HEK293 (cell line): ENCODE measurements at regions not wholly inside any gene's neighbourhood (a gene's known extent, or its start where the extent isn't known, plus 50 kb on each side); places are given as distances from the start of the nearest gene placed in this dataset.

ENCODE experiments used
- CTCF ChIA-PET: fragments of 350-600 bp; formaldehyde crosslinking; extraction: SDS; loops from one replicate; lab custom pipeline; 2021; ENCODE audit warnings: antibody characterized with exemption; lab: Yijun Ruan, JAX
- POLR2A ChIA-PET: fragments of 300-600 bp; formaldehyde crosslinking; extraction: SDS; loops from one replicate; lab custom pipeline; 2020; ENCODE audit warnings: antibody characterized with exemption, inconsistent platforms; lab: Yijun Ruan, JAX
- H3K27ac ChIP-seq: fragments of 200-500 bp; sonication (Bioruptor generic); 2 replicates; pipeline ENCODE4 v1.5.1; 2014; ENCODE audit warnings: low read depth, low read length, control low read depth, inconsistent platforms; ENCODE audit errors: extremely low read depth
- H3K36me3 ChIP-seq, 2 experiments: fragments of 200-500 bp in 1 of 2; sonication (Bioruptor generic) in 1 of 2; 1 replicate in 1 of 2; 2 replicates in 1 of 2; pipeline ENCODE4 v1.5.1; 2014 to 2017; ENCODE audit warnings: inconsistent platforms in 2 of 2, low read length in 2 of 2; ENCODE audit not compliant: control insufficient read depth in 2 of 2, insufficient read depth in 1 of 2
- H3K4me1 ChIP-seq: fragments of 200-500 bp; sonication (Bioruptor generic); 2 replicates; pipeline ENCODE4 v1.5.1; 2014; ENCODE audit warnings: mild to moderate bottlenecking, low read length, inconsistent platforms; ENCODE audit not compliant: control insufficient read depth, insufficient read depth
- H3K4me3 ChIP-seq: 2 replicates; pipeline ENCODE4 v1.5.1; 2011; ENCODE audit warnings: low read depth, mild to moderate bottlenecking, control low read depth, low read length, moderate library complexity
- H3K9me3 ChIP-seq: fragments of 200-500 bp; sonication (Bioruptor generic); 2 replicates; pipeline ENCODE4 v1.5.1; 2014; ENCODE audit warnings: low read depth, low read length, inconsistent platforms; ENCODE audit not compliant: control insufficient read depth, insufficient read depth
- GLIS1 ChIP-seq: fragments of 450-650 bp; formaldehyde crosslinking; IDR thresholded peaks from 2 replicates; pipeline ENCODE4 v1.5.1; 2016; ENCODE audit warnings: missing biosample characterization, missing genetic modification characterization
- HOXC10 ChIP-seq: sonication (generic); formaldehyde crosslinking; IDR thresholded peaks from 2 replicates; pipeline ENCODE4 v1.8.1; 2023; ENCODE audit warnings: mild to moderate bottlenecking, missing genetic modification reagents
- KLF1 ChIP-seq: fragments of 450-650 bp; formaldehyde crosslinking; IDR thresholded peaks from 2 replicates; pipeline ENCODE4 v1.5.1; 2016; ENCODE audit warnings: missing biosample characterization, missing genetic modification characterization
- SP7 ChIP-seq: fragments of 450-650 bp; formaldehyde crosslinking; IDR thresholded peaks from 2 replicates; pipeline ENCODE4 v1.5.1; 2016; ENCODE audit warnings: missing biosample characterization, missing genetic modification characterization
- YY2 ChIP-seq: fragments of 450-650 bp; formaldehyde crosslinking; IDR thresholded peaks from 2 replicates; pipeline ENCODE4 v1.5.1; 2016; ENCODE audit warnings: missing biosample characterization, missing genetic modification characterization
- ZBTB48 ChIP-seq: fragments of 450-650 bp; formaldehyde crosslinking; IDR thresholded peaks from 2 replicates; pipeline ENCODE4 v1.5.1; 2016; ENCODE audit warnings: missing biosample characterization, missing genetic modification characterization
- ZBTB8A ChIP-seq: fragments of 450-650 bp; formaldehyde crosslinking; IDR thresholded peaks from 2 replicates; pipeline ENCODE4 v1.5.1; 2016; ENCODE audit warnings: missing biosample characterization, missing genetic modification characterization
- ZFP41 ChIP-seq: fragments of 450-650 bp; formaldehyde crosslinking; IDR thresholded peaks from 2 replicates; pipeline ENCODE4 v1.5.1; 2016; ENCODE audit warnings: missing biosample characterization, missing genetic modification characterization, borderline replicate concordance
- ZNF121 ChIP-seq: fragments of 450-650 bp; formaldehyde crosslinking; IDR thresholded peaks from 2 replicates; pipeline ENCODE4 v1.5.1; 2016; ENCODE audit warnings: missing biosample characterization, missing genetic modification characterization
- ZNF133 ChIP-seq: fragments of 450-650 bp; formaldehyde crosslinking; IDR thresholded peaks from 2 replicates; pipeline ENCODE4 v1.5.1; 2016; ENCODE audit warnings: missing biosample characterization, missing genetic modification characterization
- ZNF155 ChIP-seq: fragments of 450-650 bp; formaldehyde crosslinking; IDR thresholded peaks from 2 replicates; pipeline ENCODE4 v1.5.1; 2016; ENCODE audit warnings: missing biosample characterization, missing genetic modification characterization
- ZNF16 ChIP-seq: fragments of 450-650 bp; formaldehyde crosslinking; IDR thresholded peaks from 2 replicates; pipeline ENCODE4 v1.5.1; 2016; ENCODE audit warnings: low read depth, missing biosample characterization, missing genetic modification characterization
- ZNF354C ChIP-seq: fragments of 450-650 bp; formaldehyde crosslinking; IDR thresholded peaks from 2 replicates; pipeline ENCODE4 v1.5.1; 2016; ENCODE audit warnings: missing biosample characterization, missing genetic modification characterization, low read depth, borderline replicate concordance
- ZNF501 ChIP-seq: fragments of 450-650 bp; formaldehyde crosslinking; IDR thresholded peaks from 2 replicates; pipeline ENCODE4 v1.5.1; 2016; ENCODE audit warnings: missing biosample characterization, missing genetic modification characterization
- ZNF510 ChIP-seq: fragments of 450-650 bp; formaldehyde crosslinking; IDR thresholded peaks from 2 replicates; pipeline ENCODE4 v1.5.1; 2018; ENCODE audit warnings: mild to moderate bottlenecking, missing genetic modification characterization, missing biosample characterization; ENCODE audit not compliant: insufficient replicate concordance
- ZNF514 ChIP-seq: fragments of 450-650 bp; formaldehyde crosslinking; IDR thresholded peaks from 2 replicates; pipeline ENCODE4 v1.5.1; 2016; ENCODE audit warnings: missing biosample characterization, missing genetic modification characterization
- ZNF610 ChIP-seq: fragments of 450-650 bp; formaldehyde crosslinking; IDR thresholded peaks from 2 replicates; pipeline ENCODE4 v1.5.1; 2016; ENCODE audit warnings: missing biosample characterization, missing genetic modification characterization, borderline replicate concordance
- ZNF677 ChIP-seq: fragments of 450-650 bp; IDR thresholded peaks from 2 replicates; pipeline ENCODE4 v1.5.0; 2018; ENCODE audit warnings: missing biosample characterization, mild to moderate bottlenecking, missing genetic modification characterization, moderate library complexity
- ZNF791 ChIP-seq: fragments of 450-650 bp; formaldehyde crosslinking; IDR thresholded peaks from 2 replicates; pipeline ENCODE4 v1.5.1; 2016; ENCODE audit warnings: missing biosample characterization, missing genetic modification characterization
- ZXDB ChIP-seq: fragments of 450-650 bp; formaldehyde crosslinking; IDR thresholded peaks from 2 replicates; pipeline ENCODE4 v1.5.1; 2016; ENCODE audit warnings: missing biosample characterization, missing genetic modification characterization
- TF ChIP-seq, protein P1 (sequence below): fragments of 450-650 bp; formaldehyde crosslinking; IDR thresholded peaks from 2 replicates; pipeline ENCODE4 v1.5.1; 2016; ENCODE audit warnings: missing biosample characterization, missing genetic modification characterization
- TF ChIP-seq, protein P2 (sequence below): fragments of 450-650 bp; IDR thresholded peaks from 2 replicates; pipeline ENCODE4 v1.5.1; 2018; ENCODE audit warnings: missing biosample characterization, mild to moderate bottlenecking, missing genetic modification characterization
- TF ChIP-seq, protein P3 (sequence below): fragments of 450-650 bp; formaldehyde crosslinking; IDR thresholded peaks from 2 replicates; pipeline ENCODE4 v1.5.1; 2016; ENCODE audit warnings: missing biosample characterization, missing genetic modification characterization
- TF ChIP-seq, protein P4 (sequence below): fragments of 450-650 bp; formaldehyde crosslinking; IDR thresholded peaks from 2 replicates; pipeline ENCODE4 v1.5.1; 2017; ENCODE audit warnings: missing biosample characterization, missing genetic modification characterization

DNA sequence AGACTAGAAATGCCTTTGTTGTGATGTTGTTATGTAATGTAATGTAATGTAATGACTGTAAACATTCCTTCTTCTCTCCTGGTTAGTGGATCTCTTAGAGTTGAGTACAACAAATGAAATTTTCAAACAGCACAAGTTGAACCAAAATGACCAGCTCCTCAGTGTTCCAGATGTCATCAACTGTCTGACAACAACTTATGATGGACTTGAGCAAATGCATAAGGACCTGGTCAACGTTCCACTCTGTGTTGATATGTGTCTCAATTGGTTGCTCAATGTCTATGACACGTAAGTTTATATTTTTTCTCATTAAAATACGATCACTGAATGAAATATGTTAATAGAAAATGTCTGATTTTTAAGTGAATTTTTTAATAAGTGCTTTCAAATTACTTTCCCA is 496.7 kb downstream of the UTRN start:
- TF ChIP-seq ZNF16: no peak
- TF ChIP-seq ZNF791: no peak
- TF ChIP-seq, protein P1, sequence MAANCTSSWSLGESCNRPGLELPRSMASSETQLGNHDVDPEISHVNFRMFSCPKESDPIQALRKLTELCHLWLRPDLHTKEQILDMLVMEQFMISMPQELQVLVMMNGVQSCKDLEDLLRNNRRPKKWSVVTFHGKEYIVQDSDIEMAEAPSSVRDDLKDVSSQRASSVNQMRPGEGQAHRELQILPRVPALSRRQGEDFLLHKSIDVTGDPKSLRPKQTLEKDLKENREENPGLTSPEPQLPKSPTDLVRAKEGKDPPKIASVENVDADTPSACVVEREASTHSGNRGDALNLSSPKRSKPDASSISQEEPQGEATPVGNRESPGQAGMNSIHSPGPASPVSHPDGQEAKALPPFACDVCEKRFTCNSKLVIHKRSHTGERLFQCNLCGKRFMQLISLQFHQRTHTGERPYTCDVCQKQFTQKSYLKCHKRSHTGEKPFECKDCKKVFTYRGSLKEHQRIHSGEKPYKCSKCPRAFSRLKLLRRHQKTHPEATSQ (tag by site-specific recombination): no peak
- no peak for TF ChIP-seq ZNF501 (tag by site-specific recombination)
- TF ChIP-seq, protein P2, sequence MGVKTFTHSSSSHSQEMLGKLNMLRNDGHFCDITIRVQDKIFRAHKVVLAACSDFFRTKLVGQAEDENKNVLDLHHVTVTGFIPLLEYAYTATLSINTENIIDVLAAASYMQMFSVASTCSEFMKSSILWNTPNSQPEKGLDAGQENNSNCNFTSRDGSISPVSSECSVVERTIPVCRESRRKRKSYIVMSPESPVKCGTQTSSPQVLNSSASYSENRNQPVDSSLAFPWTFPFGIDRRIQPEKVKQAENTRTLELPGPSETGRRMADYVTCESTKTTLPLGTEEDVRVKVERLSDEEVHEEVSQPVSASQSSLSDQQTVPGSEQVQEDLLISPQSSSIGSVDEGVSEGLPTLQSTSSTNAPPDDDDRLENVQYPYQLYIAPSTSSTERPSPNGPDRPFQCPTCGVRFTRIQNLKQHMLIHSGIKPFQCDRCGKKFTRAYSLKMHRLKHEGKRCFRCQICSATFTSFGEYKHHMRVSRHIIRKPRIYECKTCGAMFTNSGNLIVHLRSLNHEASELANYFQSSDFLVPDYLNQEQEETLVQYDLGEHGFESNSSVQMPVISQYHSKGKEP (tag by site-specific recombination): no peak
- CTCF ChIA-PET: interaction anchor here (0.6 kb wide), 1 partner anchor 149 kb away, joined by 3 read pairs; no protein-coding TSS in a partner anchor
- no peaks in the 10 kb centered on the region for H3K36me3 ChIP-seq
- POLR2A ChIA-PET: no interaction called here
- H3K4me3 ChIP-seq: no peak overlapping the region
- H3K9me3 ChIP-seq: no peaks in the 10 kb centered on the region
- no peaks in the 10 kb centered on the region for H3K4me1 ChIP-seq
- no peak overlapping the region for H3K27ac ChIP-seq

DNA sequence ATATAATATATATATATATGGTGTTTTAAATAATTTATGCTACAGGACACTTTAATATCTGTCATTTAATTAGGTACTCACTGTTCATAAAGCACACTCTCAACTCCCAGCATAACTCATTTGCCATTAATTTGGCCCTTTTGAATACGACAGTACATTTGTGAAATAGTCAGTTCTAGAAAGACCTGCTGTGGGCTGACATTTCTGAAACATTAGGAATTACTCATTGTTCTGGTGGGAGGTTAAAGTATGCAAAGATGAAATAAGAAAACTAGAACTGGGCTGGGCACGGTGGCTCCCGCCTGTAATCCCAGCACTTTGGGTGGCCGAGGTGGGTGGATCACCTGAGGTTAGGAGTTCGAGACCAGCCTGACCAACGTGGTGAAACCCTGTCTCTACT is 497.5 kb downstream of the UTRN start:
- Histone ChIP-seq H3K36me3 (no peaks in the 10 kb centered on the region), H3K27ac (no peak overlapping the region), H3K4me1 (no peaks in the 10 kb centered on the region), H3K4me3 (no peak overlapping the region), H3K9me3 (no peaks in the 10 kb centered on the region)
- POLR2A ChIA-PET: no interaction called here
- CTCF ChIA-PET: no interaction called here
- TF ChIP-seq HOXC10 (CRISPR knock-in tag) (no peak), ZNF354C (tag by site-specific recombination) (no peak), ZNF510 (tag by site-specific recombination) (no peak), ZBTB48 (tag by site-specific recombination) (no peak), ZNF514 (no peak), YY2 (tag by site-specific recombination) (no peak), SP7 (tag by site-specific recombination) (no peak), ZNF133 (tag by site-specific recombination) (no peak), ZFP41 (tag by site-specific recombination) (no peak), GLIS1 (tag by site-specific recombination) (no peak), ZNF155 (tag by site-specific recombination) (no peak), ZBTB8A (tag by site-specific recombination) (no peak), KLF1 (tag by site-specific recombination) (no peak), ZXDB (tag by site-specific recombination) (no peak), ZNF121 (tag by site-specific recombination) (no peak), ZNF677 (tag by site-specific recombination) (no peak), ZNF610 (tag by site-specific recombination) (no peak)
- TF ChIP-seq, protein P3, sequence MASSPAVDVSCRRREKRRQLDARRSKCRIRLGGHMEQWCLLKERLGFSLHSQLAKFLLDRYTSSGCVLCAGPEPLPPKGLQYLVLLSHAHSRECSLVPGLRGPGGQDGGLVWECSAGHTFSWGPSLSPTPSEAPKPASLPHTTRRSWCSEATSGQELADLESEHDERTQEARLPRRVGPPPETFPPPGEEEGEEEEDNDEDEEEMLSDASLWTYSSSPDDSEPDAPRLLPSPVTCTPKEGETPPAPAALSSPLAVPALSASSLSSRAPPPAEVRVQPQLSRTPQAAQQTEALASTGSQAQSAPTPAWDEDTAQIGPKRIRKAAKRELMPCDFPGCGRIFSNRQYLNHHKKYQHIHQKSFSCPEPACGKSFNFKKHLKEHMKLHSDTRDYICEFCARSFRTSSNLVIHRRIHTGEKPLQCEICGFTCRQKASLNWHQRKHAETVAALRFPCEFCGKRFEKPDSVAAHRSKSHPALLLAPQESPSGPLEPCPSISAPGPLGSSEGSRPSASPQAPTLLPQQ (tag by site-specific recombination): no peak
- TF ChIP-seq, protein P4, sequence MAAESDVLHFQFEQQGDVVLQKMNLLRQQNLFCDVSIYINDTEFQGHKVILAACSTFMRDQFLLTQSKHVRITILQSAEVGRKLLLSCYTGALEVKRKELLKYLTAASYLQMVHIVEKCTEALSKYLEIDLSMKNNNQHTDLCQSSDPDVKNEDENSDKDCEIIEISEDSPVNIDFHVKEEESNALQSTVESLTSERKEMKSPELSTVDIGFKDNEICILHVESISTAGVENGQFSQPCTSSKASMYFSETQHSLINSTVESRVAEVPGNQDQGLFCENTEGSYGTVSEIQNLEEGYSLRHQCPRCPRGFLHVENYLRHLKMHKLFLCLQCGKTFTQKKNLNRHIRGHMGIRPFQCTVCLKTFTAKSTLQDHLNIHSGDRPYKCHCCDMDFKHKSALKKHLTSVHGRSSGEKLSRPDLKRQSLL (tag by site-specific recombination): no peak
